ENCODE measurements at regions not wholly inside any gene's neighbourhood (a gene's known extent, or its start where the extent isn't known, plus 50 kb on each side); places are given as distances from the start of the nearest gene placed in this dataset.

DNA sequence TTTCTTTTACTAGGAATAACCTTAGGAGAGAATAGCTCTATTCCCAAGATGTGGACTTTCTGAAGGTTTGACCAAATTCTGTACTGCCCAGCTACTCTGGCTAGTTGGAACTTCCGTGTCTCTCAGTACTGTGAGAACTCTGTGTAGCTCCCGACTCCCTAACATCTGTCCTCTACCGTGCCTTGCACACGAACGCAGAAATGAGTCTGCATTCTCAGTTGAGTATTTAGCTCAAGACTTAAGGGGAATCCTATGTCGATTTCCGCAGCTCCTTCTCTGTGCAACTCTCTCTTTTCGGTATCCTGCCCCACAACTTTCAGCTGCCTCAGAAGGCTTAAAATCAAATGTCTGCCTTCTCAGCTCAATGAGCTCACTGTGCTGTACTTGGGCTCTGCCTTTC lies 86.7 kb upstream of the EPHB3 start:
- Histone ChIP-seq H3K14ac (ENCODE audit: insufficient read depth, low read length) (no peak overlapping the region), H2BK5ac (ENCODE audit: insufficient read length, low read length) (no peak overlapping the region), H2BK12ac (ENCODE audit: insufficient read length, low read depth, low read length) (no peak overlapping the region), H3K79me2 (ENCODE audit: insufficient read depth, low read length) (no peaks in the 10 kb centered on the region), H3K4ac (ENCODE audit: low read depth, low read length) (no peak overlapping the region), H2AFZ (ENCODE audit: low read length) (no peak overlapping the region), H4K8ac (replicated peaks; ENCODE audit: insufficient read length, low read depth, low read length) (no peak overlapping the region), H2AK5ac (ENCODE audit: insufficient read length, low read length) (no peak overlapping the region), H3K23me2 (ENCODE audit: insufficient read length, low read depth, low read length, poor library complexity, severe bottlenecking) (no peaks in the 10 kb centered on the region), H3K27me3 (ENCODE audit: insufficient read depth, low read length) (no peaks in the 10 kb centered on the region), H3K56ac (ENCODE audit: insufficient read length, low read depth, low read length) (no peak overlapping the region), H2BK15ac (ENCODE audit: low read depth, low read length) (no peak overlapping the region), H3K9ac (ENCODE audit: extremely low read depth, insufficient read length, low read length) (no peak overlapping the region), H3K18ac (ENCODE audit: insufficient read length, low read depth, low read length) (no peak overlapping the region), H4K20me1 (ENCODE audit: control insufficient read depth, insufficient read depth, insufficient read length) (no peaks in the 10 kb centered on the region), H3K9me3 (ENCODE audit: control insufficient read depth, low read depth, low read length) (no peaks in the 10 kb centered on the region), H4K91ac (ENCODE audit: insufficient read length, low read depth, low read length) (no peak overlapping the region), H3T11ph (ENCODE audit: low read length) (no peak overlapping the region), H3K4me1 (ENCODE audit: insufficient read depth, low read length) (no peaks in the 10 kb centered on the region), H3K23ac (ENCODE audit: insufficient read length, low read depth, low read length) (no peak overlapping the region), H3K27ac (ENCODE audit: insufficient read length, low read depth, low read length) (no peak overlapping the region), H3K4me2 (ENCODE audit: insufficient read depth, insufficient read length, low read length) (no peak overlapping the region), H2BK20ac (ENCODE audit: low read depth, low read length, poor library complexity, severe bottlenecking) (no peak overlapping the region), H3K79me1 (ENCODE audit: insufficient read depth, low read depth, low read length, poor library complexity, severe bottlenecking) (no peaks in the 10 kb centered on the region), H4K5ac (ENCODE audit: insufficient read length, low read depth, low read length) (no peak overlapping the region), H2BK120ac (ENCODE audit: low read depth, low read length, poor library complexity, severe bottlenecking) (no peak overlapping the region)
- H3K4me3 Mint-ChIP-seq, result no peak overlapping the region
- DNase-seq, result no peak
- H3K36me3 Mint-ChIP-seq (ENCODE audit: insufficient read depth in 1 of 3, low read depth in 3 of 3), result no peaks in the 10 kb centered on the region
- no peak for TF ChIP-seq CTCF (conservative IDR thresholded peaks at IDR 0.05)
- peaks cover 1% of the 10 kb centered on the region; the same call in 1 of the 2 replicates for H3K27me3 Mint-ChIP-seq (ENCODE audit: low read depth)
- peaks cover 9 to 13% of the 10 kb centered on the region in 2 experiments for H3K4me1 Mint-ChIP-seq
- no peak overlapping the region for H3K27ac Mint-ChIP-seq
- no CpG with 5 or more reads among the region's 8 CpGs for WGBS (ENCODE audit: extremely low coverage, insufficient read length, low lambda C conversion rate)
- no peaks in the 10 kb centered on the region for H3K9me3 Mint-ChIP-seq
